H1 (cell line): ENCODE measurements at regions not wholly inside any gene's neighbourhood (a gene's known extent, or its start where the extent isn't known, plus 50 kb on each side); places are given as distances from the start of the nearest gene placed in this dataset.

ENCODE experiments used
- POLR2AphosphoS5 ChIP-seq: IDR thresholded peaks from 2 replicates; pipeline ENCODE4 v1.6.1; 2011; ENCODE audit warnings: low read depth, low read length
- TBP ChIP-seq: IDR thresholded peaks from 2 replicates; pipeline ENCODE4 v1.6.1; 2011; ENCODE audit warnings: low read depth, low read length, improper control_type of control experiment
- TF ChIP-seq, protein P1 (sequence below): IDR thresholded peaks from 2 replicates; pipeline ENCODE4 v1.6.1; 2011; ENCODE audit warnings: low read length, improper control_type of control experiment

DNA sequence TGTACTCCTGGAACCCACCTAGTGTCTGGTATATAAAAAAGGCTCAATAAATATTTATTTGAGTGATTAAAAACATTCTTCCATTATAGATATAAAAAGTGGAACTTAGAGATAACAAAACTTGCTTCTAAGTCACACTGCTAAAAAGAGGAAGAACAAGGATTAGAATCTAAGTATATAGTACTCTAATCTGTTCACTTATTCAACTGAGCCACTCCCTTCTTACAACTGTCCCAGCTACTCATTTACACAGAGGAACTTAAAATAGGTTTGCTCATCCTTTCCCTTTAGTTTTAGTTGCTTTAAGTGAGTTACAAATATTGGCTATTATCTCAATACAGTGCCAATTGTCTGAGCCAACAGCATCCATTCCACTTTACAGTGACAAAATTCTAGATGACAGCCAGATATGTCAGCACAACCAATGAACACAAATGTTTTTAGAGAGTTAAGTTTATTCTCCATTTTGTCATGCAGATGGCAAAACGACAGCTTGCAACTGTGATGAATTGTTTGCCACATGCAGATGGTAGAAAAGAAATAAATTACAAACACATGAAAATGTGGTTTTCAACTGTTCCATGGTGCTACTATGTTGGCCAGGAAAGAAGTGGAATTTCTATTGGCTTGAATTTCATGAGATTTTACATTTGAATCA, 280.7 kb upstream of the ZC3H15 start (continued):
- TF ChIP-seq TBP, result no peak
- no peak for TF ChIP-seq POLR2AphosphoS5
- TF ChIP-seq, protein P1, sequence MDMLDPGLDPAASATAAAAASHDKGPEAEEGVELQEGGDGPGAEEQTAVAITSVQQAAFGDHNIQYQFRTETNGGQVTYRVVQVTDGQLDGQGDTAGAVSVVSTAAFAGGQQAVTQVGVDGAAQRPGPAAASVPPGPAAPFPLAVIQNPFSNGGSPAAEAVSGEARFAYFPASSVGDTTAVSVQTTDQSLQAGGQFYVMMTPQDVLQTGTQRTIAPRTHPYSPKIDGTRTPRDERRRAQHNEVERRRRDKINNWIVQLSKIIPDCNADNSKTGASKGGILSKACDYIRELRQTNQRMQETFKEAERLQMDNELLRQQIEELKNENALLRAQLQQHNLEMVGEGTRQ, result no peak
